OCI-LY7 (cell line): ENCODE measurements at regions not wholly inside any gene's neighbourhood (a gene's known extent, or its start where the extent isn't known, plus 50 kb on each side); places are given as distances from the start of the nearest gene placed in this dataset.
"Not testable (repeated sequence)": the region's sequence is repeated elsewhere in the genome, so short reads cannot be mapped to it uniquely, and the experiment has no call there.

Experiments used
- BruUV-seq: library from RNA; stranded (reverse); fragments of 400-500 nt; replicated peaks from 2 replicates; lab custom pipeline; 2021; lab: Mats Ljungman, UMichigan
- CTCF ChIA-PET: fragments of 300-600 bp; sonication (Branson Sonifier 250); formaldehyde crosslinking; loops from one replicate; lab custom pipeline; 2022; ENCODE audit warnings: antibody characterized with exemption; ENCODE audit not compliant: unreplicated experiment; lab: Charles Lee
- POLR2A ChIA-PET: fragments of 300-600 bp; sonication (Branson Sonifier 250); formaldehyde crosslinking; loops from one replicate; lab custom pipeline; 2022; ENCODE audit warnings: antibody characterized with exemption; lab: Charles Lee
- DNase-seq: peaks from one replicate; pipeline ENCODE4 v3.0.0-alpha.2; 2015; ENCODE audit warnings: low spot score
- H2AFZ ChIP-seq: fragments of 200-600 bp; sonication (generic), shearing (Covaris generic); 2 replicates; pipeline ENCODE4 v1.6.1; 2014; ENCODE audit warnings: mild to moderate bottlenecking, antibody characterized with exemption, low read length, moderate library complexity
- H3K27ac ChIP-seq: fragments of 200-600 bp; sonication (generic); 2 replicates; pipeline ENCODE4 v1.5.1; 2014; ENCODE audit warnings: mixed run types, low read depth, mild to moderate bottlenecking, moderate library complexity, low read length, inconsistent platforms; ENCODE audit not compliant: poor library complexity, severe bottlenecking
- H3K36me3 ChIP-seq: fragments of 200-600 bp; sonication (generic); 2 replicates; pipeline ENCODE4 v1.6.1; 2014; ENCODE audit warnings: mild to moderate bottlenecking, antibody characterized with exemption, low read length, moderate library complexity, mixed read lengths; ENCODE audit not compliant: insufficient read depth
- H3K4me1 ChIP-seq: fragments of 200-600 bp; sonication (generic); 2 replicates; pipeline ENCODE4 v1.5.1; 2014; ENCODE audit warnings: mild to moderate bottlenecking, low read length; ENCODE audit not compliant: insufficient read depth, poor library complexity, severe bottlenecking
- H3K4me2 ChIP-seq: fragments of 200-600 bp; sonication (generic); 2 replicates; pipeline ENCODE4 v1.6.1; 2014; ENCODE audit warnings: mild to moderate bottlenecking, low read length
- H3K4me3 ChIP-seq: fragments of 200-600 bp; sonication (generic); 2 replicates; pipeline ENCODE4 v1.5.1; 2014; ENCODE audit warnings: mild to moderate bottlenecking, low read depth, low read length; ENCODE audit not compliant: poor library complexity, severe bottlenecking
- H3K79me2 ChIP-seq: fragments of 200-600 bp; sonication (generic); 2 replicates; pipeline ENCODE4 v1.6.1; 2016; ENCODE audit warnings: low read depth, mild to moderate bottlenecking, low read length, moderate library complexity, mixed read lengths; ENCODE audit not compliant: insufficient read depth
- H3K9me2 ChIP-seq: fragments of 200-600 bp; sonication (generic); 2 replicates; pipeline ENCODE4 v1.6.1; 2016; ENCODE audit warnings: mild to moderate bottlenecking, low read length, mixed read lengths; ENCODE audit not compliant: insufficient read depth
- H3K9me3 ChIP-seq: fragments of 200-600 bp; sonication (generic); 2 replicates; pipeline ENCODE4 v1.6.1; 2014; ENCODE audit warnings: mild to moderate bottlenecking, mixed run types, low read length, mixed read lengths
- H4K20me1 ChIP-seq: fragments of 200-600 bp; sonication (generic); 2 replicates; pipeline ENCODE4 v1.6.1; 2014; ENCODE audit warnings: mild to moderate bottlenecking, antibody characterized with exemption, low read length, moderate library complexity, mixed read lengths; ENCODE audit not compliant: insufficient read depth
- EZH2phosphoT487 ChIP-seq: fragments of 200-600 bp; sonication (generic); IDR thresholded peaks from 2 replicates; pipeline ENCODE4 v1.6.1; 2018; ENCODE audit warnings: low read depth, borderline replicate concordance, mild to moderate bottlenecking, mixed run types, antibody characterized with exemption, low read length, moderate library complexity, mixed read lengths
- intact Hi-C: fragments of 100-400 bp; cut with micrococcal nuclease; formaldehyde crosslinking; loops from one replicate; pipeline ENCODE4 v1.10.0; 2022; ENCODE audit not compliant: unreplicated experiment
- TF ChIP-seq, protein P1 (sequence below): fragments of 200-600 bp; sonication (generic); conservative IDR thresholded peaks from 2 replicates; pipeline ENCODE4 v1.5.1; 2014; ENCODE audit warnings: mild to moderate bottlenecking, antibody characterized with exemption, low read length, moderate library complexity, mixed read lengths

DNA sequence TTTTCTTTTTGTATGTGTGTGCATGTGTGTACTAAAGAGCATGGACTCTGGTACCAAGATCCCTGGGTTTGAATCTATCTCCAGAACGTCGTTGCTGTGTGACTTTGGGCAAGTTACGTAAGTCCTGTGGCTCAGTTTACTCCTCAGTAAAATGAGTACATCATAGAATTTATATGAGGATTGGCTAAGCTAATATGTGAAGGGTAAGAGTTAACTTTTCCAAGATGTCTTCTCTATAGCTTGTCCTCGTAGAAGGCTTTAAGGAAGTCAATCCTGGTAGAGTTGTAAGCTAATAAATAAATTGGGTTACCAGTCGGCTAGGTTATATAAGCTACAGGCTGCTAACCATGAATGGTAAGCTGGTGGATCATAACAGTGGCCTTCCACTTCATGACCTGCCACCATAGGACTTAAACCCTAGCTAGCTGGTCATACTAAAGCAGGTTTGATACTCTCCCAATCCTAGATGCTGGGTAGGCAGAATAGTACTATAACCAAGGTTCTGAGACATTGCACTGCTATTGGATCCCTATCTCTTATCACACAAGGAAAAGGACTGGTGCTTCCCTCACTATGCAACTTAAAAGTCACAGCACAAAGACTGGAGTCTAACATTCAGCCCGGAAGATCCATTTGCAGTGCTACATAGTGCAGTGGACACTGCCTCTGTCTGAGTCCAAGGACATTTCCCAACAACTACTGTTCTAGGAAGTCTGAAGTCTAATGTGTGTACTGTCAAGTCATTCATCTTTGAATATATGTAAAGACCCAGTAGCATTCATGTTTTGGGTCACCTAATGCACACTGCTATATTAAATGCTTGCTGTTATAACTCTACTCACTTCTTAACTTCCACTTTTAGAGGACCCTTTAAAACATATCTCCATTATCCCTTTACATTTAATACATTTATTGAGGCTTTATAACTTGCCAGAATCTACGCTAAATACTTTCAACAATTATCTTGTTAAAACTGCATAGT is 156.2 kb downstream of the CRPPA start:
- TF ChIP-seq EZH2phosphoT487 = no peak
- TF ChIP-seq, protein P1, sequence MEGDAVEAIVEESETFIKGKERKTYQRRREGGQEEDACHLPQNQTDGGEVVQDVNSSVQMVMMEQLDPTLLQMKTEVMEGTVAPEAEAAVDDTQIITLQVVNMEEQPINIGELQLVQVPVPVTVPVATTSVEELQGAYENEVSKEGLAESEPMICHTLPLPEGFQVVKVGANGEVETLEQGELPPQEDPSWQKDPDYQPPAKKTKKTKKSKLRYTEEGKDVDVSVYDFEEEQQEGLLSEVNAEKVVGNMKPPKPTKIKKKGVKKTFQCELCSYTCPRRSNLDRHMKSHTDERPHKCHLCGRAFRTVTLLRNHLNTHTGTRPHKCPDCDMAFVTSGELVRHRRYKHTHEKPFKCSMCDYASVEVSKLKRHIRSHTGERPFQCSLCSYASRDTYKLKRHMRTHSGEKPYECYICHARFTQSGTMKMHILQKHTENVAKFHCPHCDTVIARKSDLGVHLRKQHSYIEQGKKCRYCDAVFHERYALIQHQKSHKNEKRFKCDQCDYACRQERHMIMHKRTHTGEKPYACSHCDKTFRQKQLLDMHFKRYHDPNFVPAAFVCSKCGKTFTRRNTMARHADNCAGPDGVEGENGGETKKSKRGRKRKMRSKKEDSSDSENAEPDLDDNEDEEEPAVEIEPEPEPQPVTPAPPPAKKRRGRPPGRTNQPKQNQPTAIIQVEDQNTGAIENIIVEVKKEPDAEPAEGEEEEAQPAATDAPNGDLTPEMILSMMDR = no peak
- no peak overlapping the region for H2AFZ ChIP-seq
- H4K20me1 ChIP-seq = no peaks in the 10 kb centered on the region
- H3K4me1 ChIP-seq = no peaks in the 10 kb centered on the region
- H3K36me3 ChIP-seq = no peaks in the 10 kb centered on the region
- no peak overlapping the region for H3K4me3 ChIP-seq
- no peaks in the 10 kb centered on the region for H3K9me3 ChIP-seq
- intact Hi-C loops = no loop called here
- no peaks in the 10 kb centered on the region for H3K9me2 ChIP-seq
- BruUV-seq = no TSS peak
- ChIA-PET CTCF (no interaction called here), POLR2A (no interaction called here)
- H3K4me2 ChIP-seq = no peak overlapping the region
- DNase-seq = no peak
- no peak overlapping the region for H3K27ac ChIP-seq
- H3K79me2 ChIP-seq = no peaks in the 10 kb centered on the region

DNA sequence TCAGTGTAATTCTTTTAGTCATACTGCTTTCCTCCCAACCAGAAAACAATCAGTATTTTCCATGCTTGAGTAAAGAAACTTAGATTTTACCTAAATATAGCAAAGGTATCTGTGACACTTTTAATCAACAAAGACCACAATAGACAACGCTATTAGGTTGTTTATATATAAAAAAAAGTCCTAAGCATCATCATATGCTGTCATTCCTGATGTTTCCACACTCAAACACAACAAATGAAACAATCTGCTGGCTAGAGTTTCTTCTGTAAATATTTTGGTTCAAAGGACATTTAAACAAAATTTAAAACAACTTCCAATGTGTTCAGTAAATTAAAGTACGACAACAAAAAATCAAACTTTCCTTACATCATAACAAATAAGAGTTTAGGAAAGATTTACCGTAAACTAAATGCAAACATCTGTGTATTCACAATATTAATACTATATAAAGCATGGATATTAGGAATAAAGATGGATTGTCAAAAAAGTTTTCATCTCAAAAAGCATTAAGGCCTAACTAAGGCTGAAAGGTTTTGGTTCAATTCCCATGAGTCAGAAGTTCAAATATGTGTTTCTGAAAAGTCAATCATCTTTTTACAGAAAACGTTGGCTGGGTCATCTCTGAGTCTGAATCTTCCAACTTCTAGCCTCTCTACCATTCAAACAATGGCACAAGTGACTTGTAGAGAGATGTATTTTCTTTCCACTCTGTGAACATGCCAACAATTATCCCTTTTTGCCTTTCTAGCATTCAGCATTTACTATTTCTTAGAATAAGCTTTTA is 157.1 kb downstream of the CRPPA start:
- intact Hi-C loops = no loop called here
- CTCF ChIA-PET = no interaction called here
- POLR2A ChIA-PET = no interaction called here
- no peaks in the 10 kb centered on the region for H3K9me2 ChIP-seq
- DNase-seq = no peak
- H3K4me1 ChIP-seq = no peaks in the 10 kb centered on the region
- no peak overlapping the region for H3K4me3 ChIP-seq
- no peaks in the 10 kb centered on the region for H3K9me3 ChIP-seq
- H3K79me2 ChIP-seq = no peaks in the 10 kb centered on the region
- no peak overlapping the region for H3K4me2 ChIP-seq
- no peak overlapping the region for H2AFZ ChIP-seq
- H4K20me1 ChIP-seq = no peaks in the 10 kb centered on the region
- no peak overlapping the region for H3K27ac ChIP-seq
- no peaks in the 10 kb centered on the region for H3K36me3 ChIP-seq
- no TSS peak for BruUV-seq
- TF ChIP-seq, protein P1 = no peak
- TF ChIP-seq EZH2phosphoT487 = no peak

DNA sequence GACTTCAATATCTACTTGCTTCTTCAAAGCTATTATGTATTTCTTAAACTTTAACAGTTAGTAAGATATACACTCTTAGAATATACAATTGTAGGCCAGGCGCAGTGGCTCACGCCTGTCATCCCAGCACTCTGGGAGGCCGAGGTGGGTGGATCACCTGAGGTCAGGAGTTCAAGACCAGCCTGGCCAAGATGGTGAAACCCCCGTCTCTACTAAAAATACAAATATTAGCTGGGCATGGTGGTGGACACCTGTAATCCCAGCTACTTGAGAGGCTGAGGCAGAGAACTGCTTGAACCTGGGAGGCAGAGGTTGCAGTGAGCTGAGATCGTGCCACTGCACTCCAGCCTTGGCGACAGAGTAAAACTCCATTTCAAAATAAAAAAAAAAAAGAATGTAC is 158.0 kb downstream of the CRPPA start:
- H4K20me1 ChIP-seq, H3K4me1 ChIP-seq, H2AFZ ChIP-seq, intact Hi-C loops, H3K9me2 ChIP-seq, H3K4me2 ChIP-seq, H3K79me2 ChIP-seq, POLR2A ChIA-PET, DNase-seq, H3K36me3 ChIP-seq, BruUV-seq, H3K27ac ChIP-seq, H3K9me3 ChIP-seq, H3K4me3 ChIP-seq, CTCF ChIA-PET: not testable (repeated sequence)
